ENCODE measurements at regions not wholly inside any gene's neighbourhood (a gene's known extent, or its start where the extent isn't known, plus 50 kb on each side); places are given as distances from the start of the nearest gene placed in this dataset.

- TF ChIP-seq CTCF (IDR thresholded peaks at IDR 0.05; ENCODE audit: borderline replicate concordance, extremely low read depth, low read length, poor library complexity, severe bottlenecking) (no peak), EZH2 (IDR thresholded peaks at IDR 0.05; ENCODE audit: borderline replicate concordance, low read depth, low read length, severe bottlenecking) (no peak)
- DNase-seq: no peak
- Histone ChIP-seq H3K4me1 (ENCODE audit: insufficient read depth, low read length) (no peaks in the 10 kb centered on the region), H3K4me3 (ENCODE audit: low read depth in 1 of 2, low read length in 2 of 2) (no peak overlapping the region), H3K4me2 (ENCODE audit: insufficient read depth, low read length) (no peak overlapping the region), H4K20me1 (ENCODE audit: insufficient read depth, low read length) (no peaks in the 10 kb centered on the region), H3K27ac (ENCODE audit: low read length) (no peak overlapping the region), H3K36me3 (ENCODE audit: insufficient read depth, low read length) (no peaks in the 10 kb centered on the region), H2AFZ (ENCODE audit: low read depth, low read length) (no peak overlapping the region), H3K9ac (ENCODE audit: low read depth, low read length) (no peak overlapping the region), H3K9me3 (ENCODE audit: insufficient read depth, low read length, severe bottlenecking) (no peaks in the 10 kb centered on the region), H3K79me2 (ENCODE audit: insufficient read depth, low read length) (no peaks in the 10 kb centered on the region), H3K27me3 (ENCODE audit: insufficient read depth, low read length, poor library complexity) (no peaks in the 10 kb centered on the region)
- ATAC-seq (ENCODE audit: insufficient read depth, low read depth): no peak
Observed at GRCh38 chr4:178293601-178294000, 851.4 kb upstream of the AGA start.

- no peaks in the 10 kb centered on the region for H4K20me1 ChIP-seq (ENCODE audit: insufficient read depth, low read length)
- H3K4me1 ChIP-seq (ENCODE audit: insufficient read depth, low read length): no peaks in the 10 kb centered on the region
- TF ChIP-seq CTCF (IDR thresholded peaks at IDR 0.05; ENCODE audit: borderline replicate concordance, extremely low read depth, low read length, poor library complexity, severe bottlenecking) (peak; percentile 7), EZH2 (IDR thresholded peaks at IDR 0.05; ENCODE audit: borderline replicate concordance, low read depth, low read length, severe bottlenecking) (no peak)
- no peaks in the 10 kb centered on the region for H3K27me3 ChIP-seq (ENCODE audit: insufficient read depth, low read length, poor library complexity)
- no peak overlapping the region for H2AFZ ChIP-seq (ENCODE audit: low read depth, low read length)
- H3K9me3 ChIP-seq (ENCODE audit: insufficient read depth, low read length, severe bottlenecking): no peaks in the 10 kb centered on the region
- DNase-seq (no peak), ATAC-seq (ENCODE audit: insufficient read depth, low read depth) (no peak)
- no peaks in the 10 kb centered on the region for H3K36me3 ChIP-seq (ENCODE audit: insufficient read depth, low read length)
- no peaks in the 10 kb centered on the region for H3K79me2 ChIP-seq (ENCODE audit: insufficient read depth, low read length)
- no peak overlapping the region for H3K4me2 ChIP-seq (ENCODE audit: insufficient read depth, low read length)
- H3K27ac ChIP-seq (ENCODE audit: low read length): no peak overlapping the region
- H3K9ac ChIP-seq (ENCODE audit: low read depth, low read length): no peak overlapping the region
- no peak overlapping the region for H3K4me3 ChIP-seq (ENCODE audit: low read depth in 1 of 2, low read length in 2 of 2)
Observed at GRCh38 chr4:178296669-178297068, 854.4 kb upstream of the AGA start.

GRCh38 chr4:178306565-178306964 lies 864.3 kb upstream of the AGA start:
- TF ChIP-seq EZH2 (IDR thresholded peaks at IDR 0.05; ENCODE audit: borderline replicate concordance, low read depth, low read length, severe bottlenecking): no peak
- no peak overlapping the region for H3K27ac ChIP-seq (ENCODE audit: low read length)
- H3K36me3 ChIP-seq (ENCODE audit: insufficient read depth, low read length): no peaks in the 10 kb centered on the region
- no peak overlapping the region for H3K9ac ChIP-seq (ENCODE audit: low read depth, low read length)
- H3K27me3 ChIP-seq (ENCODE audit: insufficient read depth, low read length, poor library complexity): no peaks in the 10 kb centered on the region
- no peaks in the 10 kb centered on the region for H4K20me1 ChIP-seq (ENCODE audit: insufficient read depth, low read length)
- ATAC-seq (ENCODE audit: insufficient read depth, low read depth) (no peak), DNase-seq (no peak)
- no peak overlapping the region for H2AFZ ChIP-seq (ENCODE audit: low read depth, low read length)
- no peak overlapping the region for H3K4me3 ChIP-seq (ENCODE audit: low read depth in 1 of 2, low read length in 2 of 2)
- no peak overlapping the region for H3K4me2 ChIP-seq (ENCODE audit: insufficient read depth, low read length)
- H3K79me2 ChIP-seq (ENCODE audit: insufficient read depth, low read length): no peaks in the 10 kb centered on the region
- H3K4me1 ChIP-seq (ENCODE audit: insufficient read depth, low read length): no peaks in the 10 kb centered on the region
- H3K9me3 ChIP-seq (ENCODE audit: insufficient read depth, low read length, severe bottlenecking): no peaks in the 10 kb centered on the region

GRCh38 chr4:178309890-178310289 lies 867.7 kb upstream of the AGA start:
- no peak overlapping the region for H2AFZ ChIP-seq (ENCODE audit: low read depth, low read length)
- ATAC-seq (ENCODE audit: insufficient read depth, low read depth): no peak

More at GRCh38 chr4:178309890-178310289, 867.7 kb upstream of the AGA start:
- Histone ChIP-seq H3K27ac (ENCODE audit: low read length) (no peak overlapping the region), H3K79me2 (ENCODE audit: insufficient read depth, low read length) (no peaks in the 10 kb centered on the region), H4K20me1 (ENCODE audit: insufficient read depth, low read length) (no peaks in the 10 kb centered on the region), H3K4me2 (ENCODE audit: insufficient read depth, low read length) (no peak overlapping the region), H3K27me3 (ENCODE audit: insufficient read depth, low read length, poor library complexity) (no peaks in the 10 kb centered on the region), H3K9ac (ENCODE audit: low read depth, low read length) (no peak overlapping the region), H3K36me3 (ENCODE audit: insufficient read depth, low read length) (no peaks in the 10 kb centered on the region), H3K9me3 (ENCODE audit: insufficient read depth, low read length, severe bottlenecking) (no peaks in the 10 kb centered on the region), H3K4me1 (ENCODE audit: insufficient read depth, low read length) (no peaks in the 10 kb centered on the region), H3K4me3 (ENCODE audit: low read depth in 1 of 2, low read length in 2 of 2) (no peak overlapping the region)
- TF ChIP-seq CTCF (IDR thresholded peaks at IDR 0.05; ENCODE audit: borderline replicate concordance, extremely low read depth, low read length, poor library complexity, severe bottlenecking) (no peak), EZH2 (IDR thresholded peaks at IDR 0.05; ENCODE audit: borderline replicate concordance, low read depth, low read length, severe bottlenecking) (no peak)
- DNase-seq: no peak
